Parathyroid adenoma (tissue), 2 donors: ENCODE measurements at regions not wholly inside any gene's neighbourhood (a gene's known extent, or its start where the extent isn't known, plus 50 kb on each side); places are given as distances from the start of the nearest gene placed in this dataset.
"Not testable (repeated sequence)": the region's sequence is repeated elsewhere in the genome, so short reads cannot be mapped to it uniquely, and the experiment has no call there.

Experiments
- H2AFZ ChIP-seq: fragments of 300-600 bp; sonication (generic); one replicate; pipeline ENCODE4 v1.7.0; 2017; ENCODE audit warnings: antibody characterized with exemption, mild to moderate bottlenecking
- H3K27ac ChIP-seq: fragments of 300-600 bp; sonication (generic); one replicate; pipeline ENCODE4 v1.7.0; 2017
- H3K27me3 ChIP-seq: fragments of 300-600 bp; sonication (generic); one replicate; pipeline ENCODE4 v1.7.0; 2017; ENCODE audit warnings: low read length; ENCODE audit not compliant: control insufficient read depth, insufficient read depth
- H3K36me3 ChIP-seq: fragments of 300-600 bp; sonication (generic); one replicate; pipeline ENCODE4 v1.7.0; 2017; ENCODE audit warnings: low read length; ENCODE audit not compliant: control insufficient read depth, insufficient read depth
- H3K4me1 ChIP-seq: fragments of 300-600 bp; sonication (generic); one replicate; pipeline ENCODE4 v1.7.0; 2017; ENCODE audit warnings: control low read depth
- H3K4me2 ChIP-seq: fragments of 300-600 bp; sonication (generic); one replicate; pipeline ENCODE4 v1.7.0; 2017; ENCODE audit warnings: low read length
- H3K4me3 ChIP-seq: fragments of 300-600 bp; sonication (generic); one replicate; pipeline ENCODE4 v1.7.0; 2017; ENCODE audit warnings: low read depth, low read length
- H3K79me2 ChIP-seq: fragments of 300-600 bp; sonication (generic); one replicate; pipeline ENCODE4 v1.7.0; 2017; ENCODE audit warnings: control low read depth
- H3K9ac ChIP-seq: fragments of 300-600 bp; sonication (generic); one replicate; pipeline ENCODE4 v1.7.0; 2017; ENCODE audit warnings: mild to moderate bottlenecking
- H3K9me3 ChIP-seq: fragments of 300-600 bp; sonication (generic); one replicate; pipeline ENCODE4 v1.7.0; 2017; ENCODE audit warnings: low read length; ENCODE audit not compliant: control insufficient read depth
- CTCF ChIP-seq: fragments of 300-600 bp; sonication (generic); IDR thresholded peaks from one replicate; pipeline ENCODE4 v1.7.0; 2017; ENCODE audit warnings: antibody characterized with exemption, mild to moderate bottlenecking
- donor health status: primary hyperparathyroidism.

- Histone ChIP-seq H3K36me3 (no peaks in the 10 kb centered on the region), H3K4me2 (no peak overlapping the region), H3K9me3 (no peaks in the 10 kb centered on the region), H3K27me3 (no peaks in the 10 kb centered on the region), H3K27ac (no peak overlapping the region), H2AFZ (no peak overlapping the region), H3K4me3 (no peak overlapping the region), H3K9ac (no peak overlapping the region), H3K4me1 (peaks cover 10% of the 10 kb centered on the region), H3K79me2 (peaks cover 8% of the 10 kb centered on the region)
- no peak for TF ChIP-seq CTCF
Observed at GRCh38 chr12:124374567-124374966, 79.7 kb downstream of the RFLNA start.

DNA sequence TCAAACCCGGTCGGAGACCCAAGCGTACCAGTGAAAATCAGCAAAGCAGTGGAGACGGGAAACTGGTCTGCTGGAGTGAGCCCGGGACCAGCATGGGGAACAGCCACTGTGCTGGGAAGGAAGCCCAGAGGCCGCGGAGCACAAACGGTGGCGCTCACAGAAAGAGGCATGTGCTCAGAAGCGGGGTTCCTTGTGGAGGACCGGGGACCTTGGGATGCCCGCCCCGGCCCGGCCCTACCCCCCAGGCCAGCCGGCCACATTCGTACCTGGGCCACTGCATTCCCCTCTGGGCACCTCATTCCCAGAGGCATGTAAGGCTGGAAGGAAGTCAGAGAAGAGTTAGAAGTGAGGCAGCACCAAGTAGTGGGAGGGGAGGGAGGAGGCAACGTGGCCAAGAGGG lies 79.3 kb downstream of the RFLNA start:
- Histone ChIP-seq H3K4me3 (no peak overlapping the region), H3K36me3 (no peaks in the 10 kb centered on the region), H3K79me2 (peaks cover 4% of the 10 kb centered on the region), H3K27ac (no peak overlapping the region), H3K27me3 (no peaks in the 10 kb centered on the region), H3K9ac (no peak overlapping the region), H3K9me3 (no peaks in the 10 kb centered on the region), H3K4me2 (no peak overlapping the region), H3K4me1 (peaks cover 14% of the 10 kb centered on the region), H2AFZ (no peak overlapping the region)
- no peak for TF ChIP-seq CTCF

DNA sequence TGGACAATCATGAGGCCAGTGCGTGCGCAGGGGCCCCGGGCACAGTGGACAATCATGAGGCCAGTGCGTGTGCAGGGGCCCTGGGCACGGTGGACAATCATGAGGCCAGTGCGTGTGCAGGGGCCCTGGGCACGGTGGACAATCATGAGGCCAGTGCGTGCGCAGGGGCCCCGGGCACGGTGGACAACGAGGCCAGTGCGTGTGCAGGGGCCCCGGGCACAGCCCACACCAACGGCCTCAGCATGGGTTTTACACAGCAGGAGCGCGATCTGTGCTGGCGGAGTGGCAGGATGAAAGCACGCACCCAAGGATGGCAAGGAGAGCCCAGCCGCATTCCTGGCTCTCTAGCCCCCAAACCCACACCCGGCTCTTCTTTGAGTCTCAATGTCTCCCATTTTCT lies 78.8 kb downstream of the RFLNA start:
- not testable (repeated sequence) for H3K79me2 ChIP-seq, H3K9me3 ChIP-seq, H3K36me3 ChIP-seq, H2AFZ ChIP-seq, H3K4me2 ChIP-seq, H3K9ac ChIP-seq, H3K4me3 ChIP-seq, H3K27me3 ChIP-seq, H3K27ac ChIP-seq
- peaks cover 17% of the 10 kb centered on the region for H3K4me1 ChIP-seq

- no peak overlapping the region for H3K27ac ChIP-seq
- no peaks in the 10 kb centered on the region for H3K36me3 ChIP-seq
- peaks cover 4% of the 10 kb centered on the region for H3K79me2 ChIP-seq
- H2AFZ ChIP-seq = no peak overlapping the region
- TF ChIP-seq CTCF = no peak
- H3K4me2 ChIP-seq = no peak overlapping the region
- no peak overlapping the region for H3K9ac ChIP-seq
- no peak overlapping the region for H3K4me3 ChIP-seq
- peaks cover 19% of the 10 kb centered on the region for H3K4me1 ChIP-seq
- no peaks in the 10 kb centered on the region for H3K9me3 ChIP-seq
- H3K27me3 ChIP-seq = no peaks in the 10 kb centered on the region
Observed at GRCh38 chr12:124372831-124373230, 77.9 kb downstream of the RFLNA start.

- peaks cover 19% of the 10 kb centered on the region for H3K4me1 ChIP-seq
- no peak overlapping the region for H3K4me2 ChIP-seq
- no peak overlapping the region for H3K4me3 ChIP-seq
- H3K9me3 ChIP-seq = no peaks in the 10 kb centered on the region
- no peak overlapping the region for H3K27ac ChIP-seq
- no peak overlapping the region for H2AFZ ChIP-seq
- H3K27me3 ChIP-seq = no peaks in the 10 kb centered on the region
- no peaks in the 10 kb centered on the region for H3K36me3 ChIP-seq
- TF ChIP-seq CTCF = no peak
- peaks cover under 1% of the 10 kb centered on the region for H3K79me2 ChIP-seq
- no peak overlapping the region for H3K9ac ChIP-seq
Observed at GRCh38 chr12:124371970-124372555, 77.2 kb downstream of the RFLNA start.
